CD14-positive monocyte (primary cell): ENCODE measurements at regions not wholly inside any gene's neighbourhood (a gene's known extent, or its start where the extent isn't known, plus 50 kb on each side); places are given as distances from the start of the nearest gene placed in this dataset.

Experiments used
- DNase-seq, 3 donors: peaks; one replicate each; pipeline ENCODE4 v3.0.0-alpha.2; 2011 to 2022
- H2AFZ ChIP-seq: 2 replicates; pipeline ENCODE4 v1.6.0; 2012; ENCODE audit warnings: mild to moderate bottlenecking, low read depth, low read length, inconsistent platforms; ENCODE audit not compliant: insufficient read depth, poor library complexity, severe bottlenecking
- H3K27ac ChIP-seq, 2 donors: 1 replicate in 1 of 2; 2 replicates in 1 of 2; pipeline ENCODE4 v1.5.1; 2012 to 2013; ENCODE audit warnings: low read length in 2 of 2, control low read depth in 1 of 2, inconsistent platforms in 1 of 2, low read depth in 1 of 2, mild to moderate bottlenecking in 1 of 2
- H3K27me3 ChIP-seq, 2 donors: one replicate each; pipeline versions ENCODE4 v1.6.0 to v1.6.1; 2011 to 2013; ENCODE audit warnings: low read length in 2 of 2; ENCODE audit not compliant: control insufficient read depth in 2 of 2, insufficient read depth in 2 of 2
- H3K36me3 ChIP-seq, 2 donors: replicated peaks in 1 of 2; 1 replicate in 1 of 2; 2 replicates in 1 of 2; pipeline versions ENCODE4 v1.5.1 to v1.6.1; 2012 to 2013; ENCODE audit warnings: low read length in 2 of 2, control low read depth in 1 of 2, inconsistent platforms in 1 of 2, mild to moderate bottlenecking in 1 of 2; ENCODE audit not compliant: insufficient read depth in 2 of 2, control insufficient read depth in 1 of 2
- H3K4me1 ChIP-seq, 2 donors: 1 replicate in 1 of 2; 2 replicates in 1 of 2; pipeline versions ENCODE4 v1.5.1 to v1.6.1; 2012 to 2013; ENCODE audit warnings: low read length in 2 of 2, control low read depth in 1 of 2, inconsistent platforms in 1 of 2, mild to moderate bottlenecking in 1 of 2, moderate library complexity in 1 of 2; ENCODE audit not compliant: insufficient read depth in 2 of 2, control insufficient read depth in 1 of 2
- H3K4me2 ChIP-seq: replicated peaks from 2 replicates; pipeline ENCODE3; 2012; ENCODE audit warnings: low read length, moderate library complexity, mild to moderate bottlenecking; ENCODE audit not compliant: poor library complexity, severe bottlenecking; ENCODE audit errors: extremely low read depth
- H3K4me3 ChIP-seq, 3 experiments: fragments of 200-600 bp in 1 of 3; sonication (generic) in 1 of 3; replicated peaks in 1 of 3; 1 replicate in 2 of 3; 2 replicates in 1 of 3; pipeline ENCODE4 v1.5.1; 2011 to 2013; ENCODE audit warnings: low read length in 3 of 3, mild to moderate bottlenecking in 3 of 3, control low read depth in 2 of 3, low read depth in 2 of 3, inconsistent platforms in 1 of 3, moderate library complexity in 1 of 3
- H3K79me2 ChIP-seq: 2 replicates; pipeline ENCODE4 v1.6.0; 2012; ENCODE audit warnings: mild to moderate bottlenecking, control low read depth, inconsistent platforms, low read length, moderate library complexity; ENCODE audit not compliant: insufficient read depth
- H3K9ac ChIP-seq: 2 replicates; pipeline ENCODE4 v1.6.0; 2017; ENCODE audit warnings: low read length, mild to moderate bottlenecking; ENCODE audit not compliant: insufficient read depth, poor library complexity, severe bottlenecking
- H3K9me3 ChIP-seq, 2 donors: replicated peaks in 1 of 2; 1 replicate in 1 of 2; 2 replicates in 1 of 2; pipeline versions ENCODE4 v1.5.1 to v1.6.1; 2012 to 2013; ENCODE audit warnings: low read length in 2 of 2, control low read depth in 1 of 2; ENCODE audit not compliant: control insufficient read depth in 1 of 2, insufficient read depth in 1 of 2
- H4K20me1 ChIP-seq: 2 replicates; pipeline ENCODE4 v1.6.0; 2012; ENCODE audit warnings: mild to moderate bottlenecking, low read length, control low read depth, moderate library complexity; ENCODE audit not compliant: insufficient read depth
- H3K27ac Mint-ChIP-seq, 7 donors: one replicate each; pipeline ENCODE4 v1.8.0; 2020; ENCODE audit warnings: mild to moderate bottlenecking in 7 of 7, mixed read lengths in 7 of 7, moderate library complexity in 6 of 7, inconsistent platforms in 2 of 7
- H3K27me3 Mint-ChIP-seq, 3 donors: one replicate each; pipeline ENCODE4 v1.8.0; 2021 to 2022; ENCODE audit warnings: low read depth in 3 of 3, mild to moderate bottlenecking in 3 of 3, mixed read lengths in 3 of 3, moderate library complexity in 3 of 3, inconsistent platforms in 1 of 3
- H3K36me3 Mint-ChIP-seq, 2 donors: one replicate each; pipeline ENCODE4 v1.8.0; 2020; ENCODE audit warnings: mixed read lengths in 2 of 2, inconsistent platforms in 1 of 2, mild to moderate bottlenecking in 1 of 2
- H3K4me1 Mint-ChIP-seq: one replicate; pipeline ENCODE4 v1.8.0; 2020; ENCODE audit warnings: mild to moderate bottlenecking, mixed read lengths
- H3K4me3 Mint-ChIP-seq, 2 donors: one replicate each; pipeline ENCODE4 v1.8.0; 2020; ENCODE audit warnings: mild to moderate bottlenecking in 2 of 2, mixed read lengths in 2 of 2, moderate library complexity in 1 of 2
- H3K9me3 Mint-ChIP-seq, 7 donors: one replicate each; pipeline ENCODE4 v1.8.0; 2020 to 2022; ENCODE audit warnings: mixed read lengths in 7 of 7, mild to moderate bottlenecking in 6 of 7, moderate library complexity in 6 of 7, inconsistent platforms in 2 of 7
- WGBS: methylation state at CpG from one replicate; pipeline ENCODE4 v1.1.5; 2013; ENCODE audit warnings: missing lambda C conversion rate; ENCODE audit not compliant: insufficient coverage; 5-methylcytosine and 5-hydroxymethylcytosine counted together
- intact Hi-C, 2 donors: fragments of 100-400 bp; cut with micrococcal nuclease; formaldehyde crosslinking; loops; one replicate each; pipeline versions ENCODE4 v1.15.0 to v1.15.1; 2023
- TF ChIP-seq, protein P1 (sequence below): fragments of 200-600 bp; IDR thresholded peaks from one replicate; pipeline ENCODE4 v1.8.0; 2022; ENCODE audit warnings: antibody characterized with exemption, mild to moderate bottlenecking

DNA sequence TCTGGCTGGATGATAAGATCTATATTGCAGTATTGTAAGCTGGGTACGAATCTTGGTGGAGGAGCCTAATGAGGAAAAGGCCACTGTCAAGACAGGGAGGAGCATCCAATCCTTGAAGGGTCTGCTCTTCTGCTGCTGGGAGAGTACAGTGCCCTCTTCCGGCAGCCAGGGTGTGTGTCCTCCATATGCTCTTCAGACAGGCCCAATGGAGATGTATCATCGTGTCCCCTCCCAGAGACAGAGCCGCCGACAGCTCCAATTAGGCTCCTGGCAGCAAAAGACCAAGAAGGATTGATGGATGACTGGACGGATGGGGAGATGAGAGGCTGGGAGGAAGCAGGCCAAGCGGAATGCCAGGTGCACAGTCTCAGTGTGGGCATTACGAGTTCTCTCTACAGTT, 51.6 kb upstream of the PIWIL1 start:
- WGBS = 39% methylated on average over 6 of the region's 8 CpGs
- Mint-ChIP-seq H3K4me3 (no peak overlapping the region), H3K27me3 (peaks cover 0 to 2% (median 2%) of the 10 kb centered on the region in 3 donors), H3K9me3 (peaks cover 2 to 14% (median 11%) of the 10 kb centered on the region in 7 donors), H3K4me1 (no peaks in the 10 kb centered on the region), H3K27ac (no peak overlapping the region), H3K36me3 (no peaks in the 10 kb centered on the region)
- no peak overlapping the region for H3K4me2 ChIP-seq
- DNase-seq = no peak
- intact Hi-C loops = no loop called here
- H3K27ac ChIP-seq = no peak overlapping the region
- no peak overlapping the region for H3K4me3 ChIP-seq
- H2AFZ ChIP-seq = no peak overlapping the region
- H3K9me3 ChIP-seq = peaks cover 3 to 8% of the 10 kb centered on the region in 2 donors
- no peak overlapping the region for H3K9ac ChIP-seq
- no peaks in the 10 kb centered on the region for H3K36me3 ChIP-seq
- H4K20me1 ChIP-seq = no peaks in the 10 kb centered on the region
- no peaks in the 10 kb centered on the region for H3K27me3 ChIP-seq
- no peaks in the 10 kb centered on the region for H3K79me2 ChIP-seq
- TF ChIP-seq, protein P1, sequence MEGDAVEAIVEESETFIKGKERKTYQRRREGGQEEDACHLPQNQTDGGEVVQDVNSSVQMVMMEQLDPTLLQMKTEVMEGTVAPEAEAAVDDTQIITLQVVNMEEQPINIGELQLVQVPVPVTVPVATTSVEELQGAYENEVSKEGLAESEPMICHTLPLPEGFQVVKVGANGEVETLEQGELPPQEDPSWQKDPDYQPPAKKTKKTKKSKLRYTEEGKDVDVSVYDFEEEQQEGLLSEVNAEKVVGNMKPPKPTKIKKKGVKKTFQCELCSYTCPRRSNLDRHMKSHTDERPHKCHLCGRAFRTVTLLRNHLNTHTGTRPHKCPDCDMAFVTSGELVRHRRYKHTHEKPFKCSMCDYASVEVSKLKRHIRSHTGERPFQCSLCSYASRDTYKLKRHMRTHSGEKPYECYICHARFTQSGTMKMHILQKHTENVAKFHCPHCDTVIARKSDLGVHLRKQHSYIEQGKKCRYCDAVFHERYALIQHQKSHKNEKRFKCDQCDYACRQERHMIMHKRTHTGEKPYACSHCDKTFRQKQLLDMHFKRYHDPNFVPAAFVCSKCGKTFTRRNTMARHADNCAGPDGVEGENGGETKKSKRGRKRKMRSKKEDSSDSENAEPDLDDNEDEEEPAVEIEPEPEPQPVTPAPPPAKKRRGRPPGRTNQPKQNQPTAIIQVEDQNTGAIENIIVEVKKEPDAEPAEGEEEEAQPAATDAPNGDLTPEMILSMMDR = no peak
- no peaks in the 10 kb centered on the region for H3K4me1 ChIP-seq

GRCh38 chr12:130286741-130287440, 50.8 kb upstream of the PIWIL1 start:
- WGBS = 79% methylated on average over 3 of the region's 14 CpGs
- H3K27ac ChIP-seq = no peak overlapping the region
- H3K27me3 ChIP-seq = no peaks in the 10 kb centered on the region
- no peaks in the 10 kb centered on the region for H3K36me3 ChIP-seq
- no peak overlapping the region for H3K9ac ChIP-seq
- H3K4me1 Mint-ChIP-seq = no peaks in the 10 kb centered on the region
- no peak for DNase-seq
- H3K4me3 ChIP-seq = no peak overlapping the region
- TF ChIP-seq, protein P1 = no peak
- H3K4me1 ChIP-seq = no peaks in the 10 kb centered on the region
- H3K36me3 Mint-ChIP-seq = no peaks in the 10 kb centered on the region
- intact Hi-C loops = no loop called here
- peaks cover 3 to 5% of the 10 kb centered on the region in 2 donors for H3K9me3 ChIP-seq
- H2AFZ ChIP-seq = no peak overlapping the region
- no peak overlapping the region for H3K27ac Mint-ChIP-seq
- peaks cover 1 to 2% (median 2%) of the 10 kb centered on the region in 3 donors for H3K27me3 Mint-ChIP-seq
- H3K4me2 ChIP-seq = no peak overlapping the region
- no peaks in the 10 kb centered on the region for H4K20me1 ChIP-seq
- H3K9me3 Mint-ChIP-seq = peaks cover 2 to 15% (median 8%) of the 10 kb centered on the region in 7 donors
- H3K4me3 Mint-ChIP-seq = no peak overlapping the region
- no peaks in the 10 kb centered on the region for H3K79me2 ChIP-seq
